Neuron (in vitro differentiated cells): ENCODE measurements at regions not wholly inside any gene's neighbourhood (a gene's known extent, or its start where the extent isn't known, plus 50 kb on each side); places are given as distances from the start of the nearest gene placed in this dataset.

Experiments
- H2AFZ ChIP-seq: one replicate; pipeline ENCODE4 v1.6.1; 2013; ENCODE audit warnings: low read depth, mild to moderate bottlenecking, inconsistent platforms, low read length, moderate library complexity
- H3K27me3 ChIP-seq: one replicate; pipeline ENCODE4 v1.6.1; 2013; ENCODE audit warnings: low read length; ENCODE audit not compliant: insufficient read depth
- H3K36me3 ChIP-seq: one replicate; pipeline ENCODE4 v1.6.1; 2013; ENCODE audit warnings: low read length; ENCODE audit not compliant: insufficient read depth
- H3K4me1 ChIP-seq: one replicate; pipeline ENCODE4 v1.6.1; 2013; ENCODE audit warnings: low read length; ENCODE audit not compliant: insufficient read depth
- H3K4me3 ChIP-seq: 2 replicates; pipeline ENCODE4 v1.5.1; 2013; ENCODE audit warnings: mild to moderate bottlenecking, low read length, moderate library complexity
- H3K9me3 ChIP-seq: one replicate; pipeline ENCODE4 v1.6.1; 2013; ENCODE audit warnings: low read length

DNA sequence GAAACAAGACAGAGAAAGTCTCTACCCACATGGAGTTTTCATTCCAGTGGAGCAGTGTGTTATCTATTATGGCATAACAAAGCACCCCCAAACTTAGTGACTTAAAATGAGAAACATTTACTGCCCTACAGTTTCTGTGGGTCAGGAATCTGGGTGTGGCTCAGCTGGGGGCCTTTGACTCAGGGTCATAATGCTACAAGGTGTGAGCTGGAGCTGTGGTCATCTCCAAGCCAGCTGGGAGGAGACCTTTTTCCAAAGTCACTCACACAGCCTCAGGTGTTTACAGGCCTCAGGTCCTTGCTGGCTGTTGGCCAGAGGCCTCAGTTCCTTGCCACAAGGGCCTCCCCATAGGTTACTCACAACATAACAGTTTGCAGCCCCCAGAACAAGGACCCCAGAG, 169.2 kb downstream of the ETAA1 start:
- Histone ChIP-seq H3K4me3 (no peak overlapping the region), H2AFZ (no peak overlapping the region), H3K36me3 (no peaks in the 10 kb centered on the region), H3K27me3 (no peaks in the 10 kb centered on the region), H3K9me3 (no peaks in the 10 kb centered on the region), H3K4me1 (peaks cover 5% of the 10 kb centered on the region)

DNA sequence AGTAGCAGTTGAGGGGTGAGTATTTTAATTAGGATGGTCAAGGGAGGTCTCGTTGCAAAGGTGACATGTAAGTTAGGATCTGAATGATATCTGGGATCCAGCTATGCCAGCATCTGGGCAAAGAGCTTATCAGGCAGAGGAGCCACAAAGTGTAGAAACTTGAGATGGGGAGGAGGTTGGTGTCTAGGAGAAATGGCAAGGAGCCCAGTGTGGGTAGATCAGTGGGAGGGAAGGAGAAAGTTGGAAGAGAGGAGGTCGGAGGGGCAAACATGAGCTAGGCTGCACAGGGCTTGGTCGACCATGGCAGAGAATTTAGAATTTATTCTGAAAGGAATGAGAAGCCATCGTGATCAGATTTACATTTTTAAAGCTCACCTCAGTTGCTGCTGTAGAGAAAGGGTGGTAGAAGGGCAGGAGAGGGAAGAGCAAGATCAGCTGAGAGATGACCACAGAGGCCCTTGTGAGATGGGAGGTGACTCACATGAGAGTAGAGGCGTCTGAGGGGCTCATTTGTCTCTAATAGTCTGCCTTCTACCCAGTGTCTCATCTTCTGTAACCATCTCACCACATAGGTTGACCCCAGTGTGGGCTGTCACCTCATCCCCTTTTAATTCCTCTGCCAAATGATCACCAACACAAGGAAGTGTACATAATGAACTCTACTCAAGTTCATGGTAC, 170.0 kb downstream of the ETAA1 start:
- no peaks in the 10 kb centered on the region for H3K36me3 ChIP-seq
- no peaks in the 10 kb centered on the region for H3K9me3 ChIP-seq
- H3K4me1 ChIP-seq, result no peaks in the 10 kb centered on the region
- H2AFZ ChIP-seq, result no peak overlapping the region
- no peaks in the 10 kb centered on the region for H3K27me3 ChIP-seq
- no peak overlapping the region for H3K4me3 ChIP-seq

DNA sequence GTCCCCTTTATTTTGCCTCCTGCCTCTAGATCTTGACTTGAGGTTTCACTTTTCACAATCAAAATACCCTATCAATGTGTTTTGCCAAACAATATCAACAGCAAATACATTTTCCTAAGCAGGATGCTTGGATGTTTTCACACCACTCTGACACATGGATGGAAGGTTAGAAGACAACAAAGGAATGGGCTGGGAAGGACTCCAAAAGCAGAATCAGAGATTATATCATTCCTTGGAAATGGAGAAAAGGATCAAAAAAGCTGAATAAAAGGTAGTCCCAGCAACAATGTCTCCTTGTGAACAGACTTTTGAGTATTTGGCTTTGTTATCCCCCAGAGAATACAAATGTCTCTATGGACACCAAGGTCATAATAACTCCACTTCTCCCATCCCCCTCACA, 170.8 kb downstream of the ETAA1 start:
- no peak overlapping the region for H2AFZ ChIP-seq
- no peaks in the 10 kb centered on the region for H3K36me3 ChIP-seq
- no peak overlapping the region for H3K4me3 ChIP-seq
- no peaks in the 10 kb centered on the region for H3K9me3 ChIP-seq
- H3K4me1 ChIP-seq, result no peaks in the 10 kb centered on the region
- no peaks in the 10 kb centered on the region for H3K27me3 ChIP-seq

DNA sequence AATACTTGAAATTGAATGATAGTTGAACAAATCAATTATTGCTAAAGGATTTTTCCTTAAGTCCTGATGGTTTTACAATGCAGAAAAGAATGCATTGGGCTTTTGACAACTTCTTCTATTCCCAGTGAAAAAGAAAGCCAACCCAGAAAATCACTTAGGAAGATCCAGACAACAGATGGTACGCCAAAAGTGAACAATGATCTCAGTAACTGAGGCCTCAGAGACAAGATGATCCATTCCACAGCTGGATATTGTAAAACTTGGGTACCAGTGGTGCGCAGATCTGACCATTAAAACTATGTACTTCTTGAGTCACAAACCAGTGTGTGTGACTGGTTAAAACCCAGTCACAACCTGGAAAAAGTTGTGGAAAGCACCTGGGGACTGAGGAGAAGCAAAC, 173.5 kb downstream of the ETAA1 start:
- Histone ChIP-seq H3K27me3 (no peaks in the 10 kb centered on the region), H3K9me3 (no peaks in the 10 kb centered on the region), H2AFZ (no peak overlapping the region), H3K4me3 (no peak overlapping the region), H3K4me1 (no peaks in the 10 kb centered on the region), H3K36me3 (no peaks in the 10 kb centered on the region)

DNA sequence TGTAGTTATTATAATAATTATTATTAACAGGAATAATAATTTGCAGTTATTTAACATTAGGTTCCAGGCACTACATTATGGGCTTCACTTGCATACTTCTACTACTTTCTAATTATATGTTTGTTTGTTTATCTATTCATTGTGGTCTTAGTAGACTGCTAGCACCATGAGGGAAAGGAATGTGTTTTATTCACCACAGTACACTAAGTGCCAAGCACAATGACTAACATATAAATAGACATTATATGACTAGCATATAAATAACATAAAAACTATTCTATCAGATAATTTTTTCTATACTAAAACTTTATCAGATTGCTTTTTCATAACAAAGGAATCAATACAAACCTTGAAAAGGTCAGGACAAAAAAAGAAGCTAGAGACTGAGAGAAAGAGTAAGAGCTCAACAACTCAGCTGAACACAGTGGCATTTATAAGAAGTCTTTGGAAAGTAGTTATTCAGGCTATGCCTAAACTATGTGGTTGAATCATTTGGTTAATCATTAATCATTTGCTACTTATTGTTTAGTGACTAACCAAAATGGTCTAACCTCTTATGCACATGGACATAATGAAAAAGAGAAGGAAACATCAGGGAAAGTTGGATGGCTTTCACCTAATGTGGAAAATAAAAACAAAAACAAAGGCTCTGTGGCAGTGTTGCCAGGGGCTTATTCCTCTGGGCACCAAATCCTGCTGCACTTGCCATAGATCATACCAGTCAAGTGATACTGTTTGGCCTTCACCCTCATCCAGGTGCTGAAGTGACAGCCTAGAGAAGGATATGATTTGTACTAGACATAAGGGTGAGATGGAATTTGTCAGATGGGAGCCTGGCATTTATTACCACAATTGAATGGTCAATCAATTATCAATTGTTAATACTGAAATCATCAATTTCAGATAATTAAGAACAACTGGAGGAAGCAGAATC, 174.9 kb downstream of the ETAA1 start:
- Histone ChIP-seq H3K27me3 (no peaks in the 10 kb centered on the region), H2AFZ (no peak overlapping the region), H3K4me3 (no peak overlapping the region), H3K36me3 (no peaks in the 10 kb centered on the region), H3K4me1 (no peaks in the 10 kb centered on the region), H3K9me3 (no peaks in the 10 kb centered on the region)

DNA sequence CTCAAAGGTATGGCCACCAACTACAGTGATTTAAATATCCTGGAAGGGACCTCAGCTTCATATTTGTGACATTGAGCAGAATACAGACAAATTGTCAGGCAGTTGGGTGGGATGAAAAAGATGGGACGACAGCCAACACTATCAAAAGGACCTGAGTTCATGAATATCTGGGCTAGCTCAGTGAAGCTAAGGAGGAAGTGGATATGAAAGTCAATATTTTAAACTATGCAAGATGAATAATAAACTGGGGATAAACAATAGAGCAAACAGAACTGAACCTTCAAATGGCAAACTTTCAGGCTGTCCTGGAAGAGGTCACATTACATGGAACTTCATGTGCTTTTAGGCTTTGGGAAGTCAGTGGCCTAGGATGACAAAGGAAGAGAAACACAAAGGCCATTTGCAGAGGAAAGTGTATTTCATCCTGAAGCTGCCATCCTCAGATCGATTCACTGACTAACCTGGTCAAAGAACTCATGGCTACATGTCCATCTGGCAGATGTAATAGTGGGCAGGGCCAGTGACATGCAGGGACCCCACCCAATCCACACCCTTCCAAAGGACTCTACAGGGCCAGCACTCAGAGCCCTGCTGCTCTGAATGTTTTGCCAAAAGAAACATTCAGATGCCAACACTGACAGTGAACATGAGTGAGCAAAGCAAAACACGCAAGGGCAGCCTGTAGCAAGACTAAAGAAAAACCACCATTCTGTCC, 175.7 kb downstream of the ETAA1 start:
- Histone ChIP-seq H3K9me3 (no peaks in the 10 kb centered on the region), H3K4me1 (no peaks in the 10 kb centered on the region), H3K4me3 (no peak overlapping the region), H2AFZ (no peak overlapping the region), H3K27me3 (no peaks in the 10 kb centered on the region), H3K36me3 (no peaks in the 10 kb centered on the region)

DNA sequence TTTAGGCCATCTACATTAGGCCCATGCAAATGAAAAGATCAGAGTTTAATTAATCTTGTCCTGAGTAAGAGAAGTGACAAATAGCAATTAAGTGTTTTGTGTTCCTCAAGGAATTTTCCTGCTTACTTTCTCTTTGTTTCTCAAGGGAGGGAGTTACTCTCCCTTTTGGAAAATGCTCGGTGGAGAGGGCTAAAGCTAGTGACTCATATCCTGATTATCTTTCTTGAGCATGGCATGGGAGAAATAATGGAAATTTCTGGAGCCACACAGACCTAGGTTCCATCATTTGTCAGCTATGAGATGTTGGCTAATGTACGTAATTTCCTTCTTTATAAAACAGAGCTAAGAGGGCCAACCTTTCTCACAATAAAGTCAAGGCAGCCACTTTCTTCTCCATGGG, 177.1 kb downstream of the ETAA1 start:
- Histone ChIP-seq H3K27me3 (no peaks in the 10 kb centered on the region), H3K36me3 (no peaks in the 10 kb centered on the region), H3K9me3 (no peaks in the 10 kb centered on the region), H3K4me3 (no peak overlapping the region), H2AFZ (no peak overlapping the region), H3K4me1 (no peaks in the 10 kb centered on the region)

DNA sequence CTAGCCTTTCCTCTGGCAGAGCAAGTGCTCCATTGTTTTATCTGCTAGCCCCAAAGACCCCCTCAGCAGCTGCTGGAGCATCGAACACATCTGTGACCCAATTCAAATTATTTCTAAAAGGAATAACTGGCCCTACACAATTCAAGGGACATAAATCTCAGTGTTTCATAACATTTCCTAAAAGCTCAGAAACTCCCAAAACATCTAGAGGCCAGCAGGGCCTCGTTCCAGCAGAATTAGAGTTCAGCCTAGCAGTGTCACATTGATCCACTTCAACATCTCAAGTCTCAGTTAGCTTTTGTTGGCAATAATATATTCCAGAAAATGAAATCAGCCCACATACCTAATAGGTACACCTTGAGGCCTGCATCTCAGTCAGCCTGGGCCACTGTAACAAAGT, 179.1 kb downstream of the ETAA1 start:
- no peaks in the 10 kb centered on the region for H3K9me3 ChIP-seq
- no peaks in the 10 kb centered on the region for H3K27me3 ChIP-seq
- H2AFZ ChIP-seq, result no peak overlapping the region
- H3K4me1 ChIP-seq, result no peaks in the 10 kb centered on the region
- no peaks in the 10 kb centered on the region for H3K36me3 ChIP-seq
- no peak overlapping the region for H3K4me3 ChIP-seq

DNA sequence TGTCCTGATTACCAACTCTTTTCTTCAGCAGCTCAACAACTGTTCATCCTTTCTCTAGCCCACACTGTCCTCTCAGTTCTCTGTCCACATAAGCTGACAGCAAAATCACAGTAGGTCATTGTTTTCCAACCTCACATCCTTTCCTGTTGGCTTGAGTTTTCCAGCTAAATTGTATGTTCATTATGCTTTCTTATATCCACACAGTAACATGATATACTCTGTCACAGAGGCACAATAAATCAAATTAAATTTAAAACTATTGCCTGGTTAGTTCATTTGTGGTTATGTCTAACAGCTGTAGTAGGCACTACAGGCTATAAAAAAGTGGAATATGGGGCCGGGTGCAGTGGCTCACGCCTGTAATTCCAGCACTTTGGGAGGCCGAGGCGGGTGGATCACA, 179.9 kb downstream of the ETAA1 start:
- Histone ChIP-seq H3K36me3 (no peaks in the 10 kb centered on the region), H3K4me3 (no peak overlapping the region), H2AFZ (no peak overlapping the region), H3K4me1 (no peaks in the 10 kb centered on the region), H3K9me3 (no peaks in the 10 kb centered on the region), H3K27me3 (no peaks in the 10 kb centered on the region)

DNA sequence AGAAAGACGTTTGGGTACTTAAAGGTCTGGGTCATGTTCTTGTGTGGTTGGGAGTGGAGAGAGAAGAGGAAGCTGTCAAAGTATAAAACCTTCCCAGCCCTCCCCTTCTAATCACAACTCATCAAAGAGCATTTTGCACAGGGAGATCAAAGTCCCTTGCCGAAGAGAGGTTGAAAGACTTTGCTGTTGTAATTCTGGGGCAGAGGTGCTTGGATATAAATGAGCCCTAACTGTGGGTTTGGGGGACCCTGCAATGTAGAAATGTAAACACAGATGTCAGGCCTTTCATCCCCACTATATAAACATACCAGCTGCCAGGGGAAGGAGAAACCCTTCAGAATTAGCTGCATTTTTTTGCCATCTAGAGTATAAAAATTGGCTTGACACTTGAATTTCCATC, 182.1 kb downstream of the ETAA1 start:
- no peaks in the 10 kb centered on the region for H3K9me3 ChIP-seq

DNA sequence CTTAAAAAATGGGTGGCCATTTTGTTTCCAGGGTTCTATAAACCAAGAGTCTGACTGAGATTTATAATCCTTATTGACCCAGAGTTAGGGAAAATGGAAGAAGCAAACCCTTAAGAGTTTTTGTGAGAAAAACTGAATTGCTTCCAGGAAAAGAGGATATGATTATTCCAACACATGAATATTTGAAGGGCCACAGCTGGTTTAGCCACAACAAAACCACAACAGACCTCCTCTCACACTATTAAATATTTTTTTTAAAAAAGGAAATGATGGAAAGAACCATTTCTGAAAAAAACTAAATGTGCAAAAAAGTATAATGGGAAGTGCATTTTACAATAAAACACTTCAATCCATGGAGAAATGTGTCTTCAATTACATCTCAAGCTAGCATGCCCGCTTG, 182.7 kb downstream of the ETAA1 start:
- H3K4me1 ChIP-seq, result no peaks in the 10 kb centered on the region

More for the DNA sequence above, 182.1 kb downstream of the ETAA1 start:
- no peak overlapping the region for H2AFZ ChIP-seq
- no peaks in the 10 kb centered on the region for H3K36me3 ChIP-seq
- H3K4me1 ChIP-seq, result no peaks in the 10 kb centered on the region
- no peak overlapping the region for H3K4me3 ChIP-seq
- H3K27me3 ChIP-seq, result no peaks in the 10 kb centered on the region

DNA sequence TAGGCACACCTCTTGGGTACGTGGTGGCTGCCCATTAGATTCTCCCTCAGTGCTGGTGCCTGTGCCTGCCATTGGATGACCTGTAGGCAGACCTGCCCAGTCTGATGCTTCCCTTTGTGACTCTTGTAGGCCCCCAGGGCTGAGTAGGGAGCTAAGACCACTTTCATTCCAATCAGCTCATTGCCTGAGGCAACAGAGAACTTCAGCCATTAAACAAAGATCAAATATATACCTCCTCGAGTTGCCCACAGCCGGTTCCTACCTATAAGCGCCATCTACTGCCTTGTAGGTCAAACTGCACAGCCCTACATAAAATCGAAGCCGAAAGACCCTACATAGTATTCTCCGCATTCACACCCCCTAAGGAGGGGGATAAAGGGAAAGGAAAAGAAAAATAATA, 184.6 kb downstream of the ETAA1 start:
- Histone ChIP-seq H2AFZ (no peak overlapping the region), H3K36me3 (no peaks in the 10 kb centered on the region), H3K9me3 (no peaks in the 10 kb centered on the region), H3K4me3 (no peak overlapping the region), H3K27me3 (no peaks in the 10 kb centered on the region), H3K4me1 (no peaks in the 10 kb centered on the region)

More for the DNA sequence above, 182.7 kb downstream of the ETAA1 start:
- Histone ChIP-seq H3K36me3 (no peaks in the 10 kb centered on the region), H3K4me3 (no peak overlapping the region), H3K27me3 (no peaks in the 10 kb centered on the region), H2AFZ (no peak overlapping the region), H3K9me3 (no peaks in the 10 kb centered on the region)

DNA sequence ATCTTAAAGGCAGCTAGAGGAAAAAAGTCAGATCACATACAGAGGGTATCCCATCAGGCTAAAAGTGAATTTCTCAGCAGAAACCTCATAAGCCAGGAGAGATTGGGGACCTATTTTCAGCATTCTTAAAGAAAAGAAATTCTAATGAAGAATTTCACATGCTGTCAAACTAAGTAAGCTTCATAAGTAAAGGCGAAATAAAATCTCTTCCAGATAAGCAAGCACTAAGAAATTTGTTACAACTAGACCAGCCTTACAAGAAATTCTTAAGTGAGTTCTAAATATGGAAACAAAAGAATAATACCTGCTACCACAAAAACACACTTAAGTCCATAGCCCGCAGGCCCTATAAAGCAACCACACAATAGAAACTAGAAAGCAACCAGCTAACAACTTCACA, 186.1 kb downstream of the ETAA1 start:
- Histone ChIP-seq H3K27me3 (no peaks in the 10 kb centered on the region), H3K4me1 (no peaks in the 10 kb centered on the region), H3K9me3 (no peaks in the 10 kb centered on the region), H3K4me3 (no peak overlapping the region), H2AFZ (no peak overlapping the region), H3K36me3 (no peaks in the 10 kb centered on the region)
